ENCODE measurements at regions not wholly inside any gene's neighbourhood (a gene's known extent, or its start where the extent isn't known, plus 50 kb on each side); places are given as distances from the start of the nearest gene placed in this dataset.

- TF ChIP-seq POLR2A (IDR thresholded peaks at IDR 0.05; ENCODE audit: low read depth, low read length), result no peak
- TF ChIP-seq POLR2AphosphoS5 (IDR thresholded peaks at IDR 0.05; ENCODE audit: low read depth, low read length), result no peak
Measured at GRCh38 chr5:125138266-125138665, 391.8 kb upstream of the ZNF608 start.

Measured in GM12892 (cell line).